Choroid plexus epithelial cell (primary cell): ENCODE measurements at regions not wholly inside any gene's neighbourhood (a gene's known extent, or its start where the extent isn't known, plus 50 kb on each side); places are given as distances from the start of the nearest gene placed in this dataset.

Experiments used
- DNase-seq: peaks from one replicate; pipeline ENCODE4 v3.0.0-alpha.2; 2010; ENCODE audit warnings: low read depth
- H3K4me3 ChIP-seq: 2 replicates; pipeline ENCODE4 v1.5.1; 2011; ENCODE audit warnings: low read depth, mild to moderate bottlenecking, control low read depth, low read length, moderate library complexity
- CTCF ChIP-seq: conservative IDR thresholded peaks from 2 replicates; pipeline ENCODE4 v1.5.1; 2011; ENCODE audit warnings: low read depth, mild to moderate bottlenecking, control low read depth, inconsistent platforms, low read length, moderate library complexity

GRCh38 chr16:79543219-79543618 is 57.3 kb downstream of the MAF start:
- no peak overlapping the region for H3K4me3 ChIP-seq
- DNase-seq: no peak
- TF ChIP-seq CTCF: no peak

- DNase-seq: no peak
- H3K4me3 ChIP-seq: no peak overlapping the region
- no peak for TF ChIP-seq CTCF
These were observed 58.2 kb downstream of the MAF start for GRCh38 chr16:79542237-79542774.

- no peak for DNase-seq
- no peak overlapping the region for H3K4me3 ChIP-seq
- TF ChIP-seq CTCF: no peak
These were observed 59.5 kb downstream of the MAF start for GRCh38 chr16:79540825-79541595.

GRCh38 chr16:79537584-79537983 is 63.0 kb downstream of the MAF start:
- DNase-seq: no peak
- no peak for TF ChIP-seq CTCF
- H3K4me3 ChIP-seq: no peak overlapping the region

GRCh38 chr16:79536958-79537357 is 63.6 kb downstream of the MAF start:
- no peak for TF ChIP-seq CTCF
- DNase-seq: no peak
- H3K4me3 ChIP-seq: no peak overlapping the region

GRCh38 chr16:79535130-79535529 is 65.4 kb downstream of the MAF start:
- TF ChIP-seq CTCF: no peak
- DNase-seq: no peak

GRCh38 chr16:79534143-79534542 is 66.4 kb downstream of the MAF start:
- DNase-seq: no peak
- H3K4me3 ChIP-seq: no peak overlapping the region
- TF ChIP-seq CTCF: no peak

More at GRCh38 chr16:79535130-79535529, 65.4 kb downstream of the MAF start:
- H3K4me3 ChIP-seq: no peak overlapping the region
